HG03025 (cell line): ENCODE measurements at regions not wholly inside any gene's neighbourhood (a gene's known extent, or its start where the extent isn't known, plus 50 kb on each side); places are given as distances from the start of the nearest gene placed in this dataset.

Experiments used
- ATAC-seq: cut with Tn5 transposase; IDR thresholded peaks from one replicate; pipeline ENCODE4 v1.9.1; 2021; ENCODE audit warnings: mild to moderate bottlenecking, moderate library complexity; ENCODE audit not compliant: unreplicated experiment, low FRiP score

- no peak for ATAC-seq
Observed at GRCh38 chr2:18845854-18846445, 256.6 kb upstream of the NT5C1B start.

DNA sequence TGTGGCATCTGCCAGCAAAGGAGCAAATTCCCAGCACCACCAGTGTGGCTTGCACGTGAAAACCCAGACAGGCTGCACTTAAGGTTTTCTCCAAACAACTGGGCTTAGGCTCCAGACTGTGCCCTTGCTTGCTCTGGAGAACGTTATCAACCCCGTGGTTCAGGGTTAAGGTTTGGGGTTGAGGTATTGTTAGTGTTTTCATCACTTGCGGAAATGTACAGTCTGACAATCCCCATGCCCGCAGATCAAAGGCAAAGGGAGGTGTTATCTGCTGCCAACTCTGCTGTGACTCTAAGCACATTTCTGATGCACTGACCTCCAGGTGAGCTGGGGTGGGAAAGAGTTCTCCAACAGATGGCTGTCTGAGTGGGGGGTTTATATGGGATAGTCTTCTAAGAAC is 253.5 kb upstream of the NT5C1B start:
- no peak for ATAC-seq

DNA sequence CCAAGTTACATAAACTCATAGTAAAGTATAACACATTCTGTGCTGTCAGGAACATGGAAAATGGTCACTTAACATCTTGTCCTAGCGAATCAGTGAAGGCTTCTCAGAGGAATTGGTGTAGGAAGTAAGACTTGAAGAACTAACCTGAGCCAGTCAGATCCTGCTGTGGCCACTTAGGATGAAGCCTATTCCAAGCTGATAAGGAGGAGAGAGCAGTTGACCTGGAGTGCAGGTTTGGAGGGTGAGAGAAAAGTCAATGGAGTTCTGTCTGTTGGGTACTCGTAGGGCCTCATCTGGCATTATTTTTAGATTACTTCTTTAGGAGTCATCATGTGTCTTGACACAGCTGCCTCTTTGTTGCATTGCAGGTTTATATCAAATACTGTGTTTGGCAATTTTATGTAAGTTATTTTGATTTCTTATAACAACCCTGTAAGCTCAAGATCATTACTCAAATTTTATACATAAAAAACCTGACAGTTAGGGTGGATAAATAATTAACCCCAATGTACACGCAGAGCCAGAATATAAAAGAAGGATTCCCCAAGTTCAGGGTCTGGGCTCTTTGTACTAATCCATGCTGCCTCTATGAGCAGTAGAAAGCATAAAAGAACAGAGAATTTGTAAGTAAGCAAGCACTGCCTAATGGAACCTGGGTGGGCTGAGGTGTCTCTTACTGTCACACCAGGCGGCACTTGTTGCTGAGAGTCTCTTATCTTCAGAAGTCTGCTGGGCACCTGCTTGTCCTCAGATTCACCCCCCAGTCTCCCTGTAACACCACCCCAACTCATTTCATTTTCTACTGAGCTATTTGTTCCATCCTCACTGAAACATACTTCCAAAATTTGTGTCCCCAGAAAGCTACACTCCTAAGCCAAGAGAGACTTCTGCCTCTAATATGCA is 252.1 kb upstream of the NT5C1B start:
- ATAC-seq, result no peak

GRCh38 chr2:18837240-18837639 is 247.9 kb upstream of the NT5C1B start:
- ATAC-seq, result no peak

DNA sequence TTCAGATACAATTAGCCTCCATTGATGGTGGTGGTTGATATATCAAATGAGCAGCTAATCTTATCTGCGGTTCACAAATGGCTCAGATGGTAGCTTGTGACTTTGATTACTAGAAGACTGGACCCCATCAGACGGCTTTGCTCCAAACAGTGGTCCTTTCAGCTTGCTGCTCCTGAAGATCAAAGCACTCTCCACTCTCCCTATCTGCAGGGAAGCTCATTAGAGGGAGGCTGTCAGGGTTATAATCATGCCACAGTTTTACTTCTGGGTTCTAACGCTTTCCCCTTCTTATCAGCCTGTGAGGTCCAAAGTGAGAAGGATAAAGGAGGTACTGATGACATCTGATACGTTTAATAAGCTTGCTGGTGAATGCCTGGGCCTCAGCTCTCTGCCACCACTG is 247.1 kb upstream of the NT5C1B start:
- ATAC-seq, result no peak

- no peak for ATAC-seq
Observed at GRCh38 chr2:18835787-18836186, 246.4 kb upstream of the NT5C1B start.

- ATAC-seq, result no peak
Observed at GRCh38 chr2:18834341-18834740, 245.0 kb upstream of the NT5C1B start.

GRCh38 chr2:18833941-18834340 is 244.6 kb upstream of the NT5C1B start:
- ATAC-seq, result no peak

DNA sequence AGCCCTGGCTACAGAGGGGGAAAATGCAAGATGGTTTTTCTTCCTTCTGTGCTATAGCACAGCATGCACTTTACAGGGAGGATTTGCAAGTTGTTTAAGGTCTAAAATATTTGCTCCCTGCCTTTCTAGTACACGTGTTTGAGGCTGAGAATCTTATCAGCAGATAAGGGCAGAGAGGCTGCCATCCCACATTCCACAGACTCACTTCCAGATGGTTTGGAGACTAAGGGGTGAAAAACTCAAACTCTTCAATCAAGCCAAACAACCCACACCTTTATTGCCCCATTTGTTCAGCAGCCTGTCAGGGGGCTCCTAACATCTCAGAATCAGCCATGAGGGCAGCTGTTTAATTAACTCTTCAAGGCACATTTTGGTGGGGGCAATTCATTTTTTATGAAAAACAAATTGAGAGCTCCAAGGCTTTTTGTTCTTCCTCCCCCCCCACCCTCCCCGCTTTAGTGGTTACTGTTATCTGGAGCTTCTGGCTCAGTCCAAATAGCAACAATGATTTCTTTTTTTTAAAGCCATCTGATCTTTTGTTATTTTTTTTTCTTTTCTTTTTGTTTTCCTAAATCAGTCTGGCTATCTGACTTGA is 242.6 kb upstream of the NT5C1B start:
- no peak for ATAC-seq

GRCh38 chr2:18830962-18831361 is 241.6 kb upstream of the NT5C1B start:
- ATAC-seq, result no peak

DNA sequence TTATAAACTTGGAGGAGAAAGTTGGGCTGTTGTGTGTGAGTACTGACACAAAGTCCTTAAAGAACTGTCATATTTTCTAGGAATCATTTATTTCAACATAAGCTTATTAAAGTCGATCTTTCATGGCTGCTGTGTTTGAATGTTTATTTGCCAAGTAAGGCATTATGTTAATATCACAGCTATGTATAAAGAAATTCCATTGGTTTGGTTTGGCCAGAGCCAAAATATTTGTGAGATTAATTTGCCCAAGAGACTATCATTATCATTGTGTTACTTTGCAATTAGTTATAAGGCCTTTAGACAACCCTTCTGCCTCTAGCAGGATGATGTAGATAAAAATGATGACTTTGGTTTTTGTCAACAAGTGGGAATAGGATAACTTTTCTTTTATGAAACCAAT is 240.6 kb upstream of the NT5C1B start:
- ATAC-seq, result no peak

GRCh38 chr2:18829251-18829902 is 240.0 kb upstream of the NT5C1B start:
- ATAC-seq, result no peak

DNA sequence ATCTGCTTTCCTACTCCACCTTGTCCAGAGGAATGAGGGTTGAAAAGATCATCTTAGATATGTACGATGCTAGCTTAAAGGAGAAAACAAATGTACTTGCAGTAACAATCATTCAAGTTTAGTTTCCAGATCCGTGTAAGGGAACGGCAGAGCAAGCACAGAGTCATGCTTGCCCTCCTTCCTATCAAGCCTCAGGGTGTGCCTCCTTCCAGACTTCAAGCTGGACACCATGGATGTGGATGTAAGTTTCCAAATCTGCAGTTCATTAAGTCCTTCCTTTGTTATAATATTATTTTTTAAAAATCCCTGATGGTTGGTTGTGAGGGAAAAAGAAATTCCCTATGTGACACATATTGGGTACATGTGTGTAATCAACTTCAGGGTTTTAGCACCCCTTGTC is 238.9 kb upstream of the NT5C1B start:
- ATAC-seq, result no peak

- ATAC-seq, result no peak
Observed at GRCh38 chr2:18825838-18826237, 236.5 kb upstream of the NT5C1B start.

DNA sequence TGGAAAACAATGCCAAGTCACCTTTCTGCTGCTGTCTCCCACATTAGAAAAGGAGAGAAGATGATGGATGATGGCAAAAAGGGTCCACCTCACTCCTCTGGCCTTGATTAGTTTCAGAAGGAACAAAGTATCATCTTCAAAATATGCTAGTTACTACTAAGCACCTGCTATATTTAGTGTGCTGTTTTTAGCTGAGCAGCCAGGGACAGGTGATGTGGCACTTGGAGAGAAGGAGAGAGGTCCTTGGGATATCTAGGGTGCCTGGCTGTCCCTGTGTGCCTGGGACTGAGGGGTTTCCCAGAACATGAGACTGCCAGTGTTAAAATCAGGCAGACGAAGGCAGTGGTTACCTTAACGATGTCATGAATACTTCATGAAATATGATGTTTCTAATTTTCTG is 235.5 kb upstream of the NT5C1B start:
- no peak for ATAC-seq

- no peak for ATAC-seq
Observed at GRCh38 chr2:18824325-18824790, 235.0 kb upstream of the NT5C1B start.

- ATAC-seq, result no peak
Observed at GRCh38 chr2:18821431-18821830, 232.1 kb upstream of the NT5C1B start.

GRCh38 chr2:18820966-18821365 is 231.6 kb upstream of the NT5C1B start:
- no peak for ATAC-seq

DNA sequence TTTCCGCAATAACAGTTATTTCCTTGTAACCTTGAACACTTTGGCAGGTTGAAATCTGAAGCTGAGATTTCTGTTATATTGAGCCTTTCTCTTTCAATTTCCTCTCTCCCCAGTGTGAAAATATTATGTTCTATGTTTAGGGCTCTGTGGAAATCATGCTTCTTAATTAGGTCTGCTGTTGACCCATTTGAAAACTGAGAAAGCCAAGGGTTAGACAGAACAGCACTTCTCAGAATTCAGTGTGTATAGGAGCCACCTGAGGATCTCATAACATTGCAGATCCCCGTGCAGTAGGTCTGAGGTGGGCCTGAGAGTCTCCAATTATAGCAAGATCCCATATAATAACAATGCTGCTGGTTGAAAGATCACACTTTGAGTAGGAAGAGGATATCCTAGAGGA is 230.2 kb upstream of the NT5C1B start:
- no peak for ATAC-seq

GRCh38 chr2:18814387-18814786 is 225.0 kb upstream of the NT5C1B start:
- no peak for ATAC-seq

- ATAC-seq, result no peak
Observed at GRCh38 chr2:18804536-18804935, 215.2 kb upstream of the NT5C1B start.
